ENCODE measurements at regions not wholly inside any gene's neighbourhood (a gene's known extent, or its start where the extent isn't known, plus 50 kb on each side); places are given as distances from the start of the nearest gene placed in this dataset.
"Not testable (repeated sequence)": the region's sequence is repeated elsewhere in the genome, so short reads cannot be mapped to it uniquely, and the experiment has no call there.

DNA sequence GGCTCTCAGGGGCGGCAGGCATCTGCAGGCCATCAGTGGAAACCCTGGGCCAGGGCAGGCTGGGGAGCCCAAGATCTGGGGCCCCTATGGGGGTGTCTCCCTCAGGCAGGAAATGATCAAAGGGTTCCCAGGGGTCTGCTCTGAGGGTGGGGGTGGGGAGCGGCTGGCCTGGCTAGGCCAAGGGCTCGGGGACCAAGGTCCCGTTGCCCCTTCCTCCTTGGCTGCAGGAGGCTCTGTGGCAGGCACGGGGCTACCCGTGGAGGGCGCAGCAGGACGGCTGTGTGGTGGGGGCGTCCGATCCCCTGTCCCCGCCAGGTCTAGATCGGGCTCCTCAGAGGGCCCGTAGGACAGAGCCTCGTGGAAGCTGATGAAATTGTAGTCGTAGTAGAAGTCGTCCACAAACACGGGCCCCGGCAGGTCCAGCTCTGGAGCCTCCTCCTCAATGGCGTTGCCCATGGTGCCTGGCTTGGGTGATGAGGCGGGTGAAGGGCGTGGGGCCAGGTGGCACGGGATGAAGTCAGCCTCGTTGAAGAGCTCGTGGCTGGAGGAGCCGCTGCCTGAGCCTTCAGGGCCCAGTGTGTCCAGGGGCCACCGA, 117.8 kb upstream of the AKAP13 start:
- H3K4me3 ChIP-seq (ENCODE audit: control insufficient read depth, low read depth, low read length); DNase-seq (ENCODE audit: low read depth): not testable (repeated sequence)

GRCh38 chr15:85263842-85264440, 116.5 kb upstream of the AKAP13 start:
- not testable (repeated sequence) for H3K4me3 ChIP-seq (ENCODE audit: control insufficient read depth, low read depth, low read length); DNase-seq (ENCODE audit: low read depth)

GRCh38 chr15:85264614-85265190, 115.7 kb upstream of the AKAP13 start:
- not testable (repeated sequence) for H3K4me3 ChIP-seq (ENCODE audit: control insufficient read depth, low read depth, low read length); DNase-seq (ENCODE audit: low read depth)

GRCh38 chr15:85267158-85267857, 113.1 kb upstream of the AKAP13 start:
- H3K4me3 ChIP-seq (ENCODE audit: control insufficient read depth, low read depth, low read length); DNase-seq (ENCODE audit: low read depth): not testable (repeated sequence)

DNA sequence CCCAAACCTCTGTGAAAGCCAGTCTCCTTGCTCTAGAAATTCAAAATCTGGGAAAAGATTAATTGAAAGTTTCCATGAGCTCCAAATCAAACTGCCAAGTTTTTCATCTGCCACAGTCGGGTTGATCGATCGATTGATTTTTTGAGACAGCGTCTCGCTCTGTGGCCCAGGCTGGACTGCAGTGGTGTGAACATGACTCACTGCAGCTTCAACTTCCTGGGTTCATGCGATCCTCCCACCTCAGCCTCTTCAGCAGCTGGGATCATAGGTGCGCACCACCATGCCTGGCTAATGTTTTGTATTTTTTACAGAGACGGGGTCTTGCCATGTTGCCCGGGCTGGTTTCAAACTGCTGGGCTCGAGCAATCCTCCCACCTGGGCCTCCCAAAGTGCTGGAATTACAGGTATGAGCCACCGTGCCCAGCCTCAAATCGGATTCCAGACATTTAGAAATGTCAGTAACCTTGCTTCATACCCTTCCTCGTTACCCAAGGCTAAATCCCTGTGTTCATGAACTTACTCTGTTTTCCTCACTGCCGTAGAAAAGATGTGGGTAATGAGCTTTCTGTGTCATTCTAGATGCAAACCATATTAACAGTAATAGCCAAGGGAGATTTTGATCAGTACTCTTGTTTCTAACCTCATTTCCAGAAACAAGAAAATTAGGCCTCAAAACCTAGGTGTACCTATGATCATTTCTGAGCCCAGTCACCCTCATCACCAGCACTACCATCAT, 105.9 kb upstream of the AKAP13 start:
- no peak overlapping the region for H3K4me3 ChIP-seq (ENCODE audit: control insufficient read depth, low read depth, low read length)
- no peak for TF ChIP-seq CTCF (IDR thresholded peaks at IDR 0.05; ENCODE audit: control insufficient read depth, insufficient read depth, low read depth, low read length, missing control alignments)
- DNase-seq (ENCODE audit: low read depth) = no peak

GRCh38 chr15:85276508-85276907, 103.9 kb upstream of the AKAP13 start:
- no peak for TF ChIP-seq CTCF (IDR thresholded peaks at IDR 0.05; ENCODE audit: control insufficient read depth, insufficient read depth, low read depth, low read length, missing control alignments)
- no peak overlapping the region for H3K4me3 ChIP-seq (ENCODE audit: control insufficient read depth, low read depth, low read length)
- no peak for DNase-seq (ENCODE audit: low read depth)

GRCh38 chr15:85276921-85277320, 103.5 kb upstream of the AKAP13 start:
- no peak overlapping the region for H3K4me3 ChIP-seq (ENCODE audit: control insufficient read depth, low read depth, low read length)
- no peak for DNase-seq (ENCODE audit: low read depth)
- TF ChIP-seq CTCF (IDR thresholded peaks at IDR 0.05; ENCODE audit: control insufficient read depth, insufficient read depth, low read depth, low read length, missing control alignments) = no peak

DNA sequence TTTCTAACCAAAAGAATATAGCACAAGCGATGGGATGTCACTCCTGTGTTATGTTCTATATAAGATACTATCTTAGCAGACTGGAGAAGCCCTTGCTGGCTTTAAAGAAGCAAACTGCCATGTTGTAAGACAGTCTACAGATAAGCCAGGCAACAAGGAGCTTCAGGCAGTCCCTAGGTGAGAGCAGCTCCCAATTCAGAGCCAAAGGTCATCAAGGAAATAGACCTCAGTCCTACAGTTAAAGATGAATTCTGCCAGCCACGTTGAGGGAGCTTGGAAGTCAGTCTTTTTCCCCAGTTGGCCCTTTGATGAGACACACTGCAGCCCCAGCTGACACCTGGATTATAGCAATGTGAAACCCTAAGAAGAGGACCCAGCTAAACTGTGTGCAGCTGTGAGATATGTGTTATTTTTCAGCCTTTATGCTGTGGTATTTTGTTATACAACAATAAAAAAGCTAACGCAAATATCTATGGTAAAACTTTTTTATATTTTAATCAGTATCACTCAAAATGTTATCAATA, 102.5 kb upstream of the AKAP13 start:
- no peak for TF ChIP-seq CTCF (IDR thresholded peaks at IDR 0.05; ENCODE audit: control insufficient read depth, insufficient read depth, low read depth, low read length, missing control alignments)
- DNase-seq (ENCODE audit: low read depth) = no peak
- H3K4me3 ChIP-seq (ENCODE audit: control insufficient read depth, low read depth, low read length) = no peak overlapping the region
